NCI-H345 treated with DMSO at 0.1 percent for 48 hours (cell line): ENCODE measurements at regions not wholly inside any gene's neighbourhood (a gene's known extent, or its start where the extent isn't known, plus 50 kb on each side); places are given as distances from the start of the nearest gene placed in this dataset.

Source experiments
- DNase-seq: peaks from one replicate; lab custom pipeline; 2025; ENCODE audit not compliant: unreplicated experiment; lab: John Stamatoyannopoulos, UW

GRCh38 chr10:53025172-53025711 lies 252.7 kb upstream of the MBL2 start:
- no peak for DNase-seq

DNA sequence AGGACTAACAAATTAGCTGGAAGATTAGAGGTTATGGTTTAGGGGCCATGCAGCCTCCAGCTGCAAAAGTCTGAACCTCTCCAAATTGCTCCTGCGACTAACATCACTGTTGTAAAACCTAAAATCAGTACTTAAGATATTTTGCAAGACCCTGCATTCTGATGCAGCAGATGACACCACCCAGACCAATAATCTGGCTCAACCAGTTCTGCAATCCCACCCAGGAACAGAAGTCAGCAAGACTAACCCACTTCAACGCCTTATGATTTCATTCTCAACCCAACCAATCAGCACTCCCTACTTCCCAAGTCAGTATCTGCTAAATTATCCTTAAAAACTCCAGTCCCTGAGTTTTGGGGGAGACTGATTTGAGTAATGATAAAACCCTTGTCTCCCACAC lies 250.8 kb upstream of the MBL2 start:
- DNase-seq: no peak

DNA sequence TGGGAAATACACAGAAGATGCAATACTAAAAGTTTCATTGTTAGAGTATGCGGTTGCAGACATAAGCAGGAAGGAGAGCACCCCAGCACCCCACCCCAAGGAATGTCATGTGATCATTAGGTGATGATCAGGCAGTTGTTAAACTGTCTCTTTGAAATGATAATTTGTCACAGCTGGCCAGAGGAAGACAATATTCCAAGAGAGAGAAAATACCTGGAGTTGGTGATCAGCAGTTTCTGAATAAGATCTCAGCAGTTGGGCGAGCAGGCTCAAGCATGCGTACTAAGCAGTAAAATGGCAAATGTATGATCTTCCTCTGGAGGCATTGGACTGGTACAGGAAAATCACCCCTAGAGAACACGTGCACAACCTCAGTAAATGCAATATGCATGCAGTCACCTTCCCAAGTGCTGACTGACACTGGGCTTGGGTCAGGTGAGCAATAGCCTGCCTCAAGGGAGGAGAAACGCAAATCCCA lies 250.1 kb upstream of the MBL2 start:
- DNase-seq: no peak

DNA sequence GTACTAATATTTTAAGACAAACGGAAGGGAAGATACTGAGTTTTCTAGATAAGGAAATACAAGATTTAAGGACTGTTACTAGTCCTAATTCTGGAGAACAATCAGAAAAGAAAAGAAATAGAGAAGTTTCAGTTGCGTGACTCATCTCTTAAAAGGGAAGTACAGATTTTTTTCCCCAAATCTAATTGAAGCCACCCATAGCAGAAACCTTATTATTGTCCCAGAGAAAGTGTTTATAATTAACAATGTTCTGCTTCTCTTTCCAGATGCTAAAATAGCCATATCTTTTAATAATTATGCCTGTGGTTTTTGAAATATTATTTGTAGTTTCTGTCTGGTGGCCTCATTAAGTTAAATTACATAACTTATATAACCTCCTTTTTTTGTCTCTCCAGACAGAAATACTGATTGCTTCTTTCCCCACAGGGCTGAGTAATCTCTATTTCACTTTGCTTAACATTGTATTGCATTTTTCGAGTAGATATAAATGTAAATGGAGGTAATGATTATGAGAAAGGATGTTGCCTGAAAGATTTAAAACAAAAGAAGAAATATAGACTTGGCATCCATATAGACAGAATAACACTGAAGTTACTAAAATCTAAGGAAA lies 240.7 kb upstream of the MBL2 start:
- no peak for DNase-seq

DNA sequence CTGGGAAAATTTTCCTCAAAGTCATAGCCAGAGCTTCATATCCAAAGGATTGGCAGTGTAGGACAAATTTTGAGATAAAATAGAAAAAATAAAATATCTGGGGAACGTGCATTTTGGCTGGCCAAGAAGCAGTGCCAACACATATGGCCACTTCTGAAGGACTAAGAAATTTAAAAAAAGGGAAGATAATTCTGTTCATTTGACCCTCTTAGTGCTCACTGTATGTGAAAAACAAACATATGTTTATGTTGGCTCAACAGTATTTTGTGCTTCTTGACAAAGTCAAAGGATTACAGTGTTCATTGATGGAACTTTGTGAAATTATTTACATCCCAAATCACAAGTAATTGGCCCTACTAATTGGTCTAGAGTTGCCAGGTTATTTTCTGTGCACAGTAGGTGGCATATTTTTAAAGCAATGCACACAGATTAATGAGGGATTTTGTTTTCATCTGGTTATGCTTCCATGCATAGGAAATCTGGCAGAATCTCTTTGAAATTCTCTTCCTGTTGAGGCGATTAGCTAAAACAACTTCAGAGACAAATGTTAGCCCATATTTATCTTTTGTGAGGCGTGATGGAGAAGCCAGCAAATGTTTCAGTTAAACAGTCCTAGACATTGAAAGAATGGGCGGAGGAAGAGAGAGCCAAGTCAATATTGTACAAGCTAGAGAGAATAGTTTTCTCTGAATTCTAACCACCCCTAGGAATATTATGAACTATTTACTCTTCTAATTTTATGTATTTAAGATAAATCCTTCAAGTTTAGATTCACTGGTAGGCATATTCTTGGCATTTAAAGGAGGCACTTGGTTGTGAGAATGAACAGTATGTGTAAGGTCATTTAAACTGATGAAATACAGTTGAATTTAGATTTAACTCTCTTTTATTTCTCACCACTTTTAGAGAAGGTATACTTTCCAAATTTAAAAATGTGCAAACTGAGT lies 237.7 kb upstream of the MBL2 start:
- no peak for DNase-seq

- DNase-seq: no peak
Measured at GRCh38 chr10:53007527-53007842, 234.9 kb upstream of the MBL2 start.

GRCh38 chr10:53006663-53007526 lies 234.3 kb upstream of the MBL2 start:
- no peak for DNase-seq

DNA sequence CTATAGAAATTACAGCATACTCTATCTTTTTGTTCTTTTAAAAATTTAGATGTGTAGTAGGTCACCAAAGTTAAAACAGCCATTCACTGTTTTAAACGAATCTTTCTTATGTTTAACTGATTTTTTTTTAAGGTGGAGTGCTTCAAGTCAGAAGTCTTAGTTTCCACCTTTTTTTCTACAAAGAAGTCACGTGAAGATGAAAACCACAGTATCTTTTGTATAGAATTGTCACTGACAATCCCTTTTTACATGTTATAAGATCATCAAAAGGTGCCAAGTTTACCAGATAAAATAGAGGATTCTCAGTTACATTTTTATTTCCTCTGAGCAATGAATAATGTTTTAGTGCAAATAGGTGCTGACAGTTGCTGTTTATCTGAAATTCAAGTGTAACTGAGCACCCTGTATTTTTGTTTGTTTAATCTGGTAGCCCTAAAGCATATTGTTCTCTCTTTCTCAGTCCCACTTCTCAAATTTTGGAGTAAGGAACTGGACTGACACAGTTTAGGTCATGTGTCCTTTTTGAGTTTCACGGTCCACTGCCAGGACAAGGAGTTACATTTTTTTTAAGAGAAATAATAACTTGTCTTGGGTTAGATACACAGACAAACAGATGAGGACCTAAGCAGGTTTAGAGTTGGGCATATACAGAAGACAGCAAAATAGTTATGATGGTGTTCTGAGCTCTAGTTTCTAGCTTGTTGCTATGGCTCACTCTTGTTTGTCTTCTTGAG lies 233.2 kb upstream of the MBL2 start:
- DNase-seq: peak; percentile 21

DNA sequence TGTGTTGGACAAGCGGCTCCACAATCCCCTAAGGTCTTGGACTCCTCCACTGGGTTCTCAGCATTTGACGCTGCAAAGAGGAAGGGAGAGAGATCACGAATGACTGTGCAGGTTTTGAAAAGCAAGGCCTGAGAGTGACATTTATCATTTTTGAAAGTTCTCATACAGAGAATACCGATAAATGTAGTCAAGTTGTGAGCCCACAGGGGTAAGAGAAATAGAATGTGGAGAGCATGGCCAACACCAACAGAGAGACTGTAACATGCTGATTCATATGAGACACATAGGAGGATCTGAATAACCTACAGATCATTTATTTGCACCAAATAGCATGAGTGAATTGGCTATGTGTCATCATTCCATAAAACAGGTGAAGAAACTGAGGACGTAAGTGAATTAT lies 230.5 kb upstream of the MBL2 start:
- no peak for DNase-seq

DNA sequence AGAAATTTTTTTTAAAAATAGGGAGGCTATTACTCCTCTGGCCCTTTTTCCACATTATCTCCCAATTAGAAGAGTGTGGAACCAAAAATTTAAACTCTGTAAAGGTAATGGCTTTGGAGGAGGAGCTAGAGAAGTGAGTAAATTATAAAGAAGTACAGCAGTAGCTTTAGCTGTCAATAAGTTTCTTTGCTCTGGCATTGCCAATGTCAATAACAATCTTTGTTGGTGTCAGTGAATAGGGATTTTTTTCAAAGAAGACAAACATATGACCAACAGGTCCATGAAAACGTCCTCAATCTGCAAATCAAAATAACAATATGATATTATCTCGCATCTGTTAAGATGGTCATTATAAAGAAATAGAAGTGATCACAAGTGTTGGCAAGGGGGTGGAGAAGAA lies 227.1 kb upstream of the MBL2 start:
- DNase-seq: no peak

- no peak for DNase-seq
Measured at GRCh38 chr10:52999258-52999657, 226.7 kb upstream of the MBL2 start.

DNA sequence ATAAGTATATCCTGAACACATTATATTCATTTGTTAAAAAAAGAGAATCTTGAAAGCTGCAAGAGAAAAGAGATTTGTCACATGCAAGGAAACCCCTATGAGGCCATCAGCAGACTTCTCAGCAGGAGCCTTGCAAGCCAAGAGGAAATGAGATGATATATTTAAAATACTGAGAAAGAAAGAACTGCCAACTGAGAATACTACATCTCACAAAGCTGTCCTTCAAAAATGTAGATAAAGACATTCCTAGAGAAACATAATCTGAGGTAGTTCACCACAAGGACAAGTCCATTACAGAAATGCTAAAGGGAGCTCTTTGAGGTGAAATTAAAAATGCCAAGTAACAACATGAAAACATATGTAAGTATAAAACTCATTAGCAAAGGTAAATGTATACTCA lies 224.4 kb upstream of the MBL2 start:
- no peak for DNase-seq

DNA sequence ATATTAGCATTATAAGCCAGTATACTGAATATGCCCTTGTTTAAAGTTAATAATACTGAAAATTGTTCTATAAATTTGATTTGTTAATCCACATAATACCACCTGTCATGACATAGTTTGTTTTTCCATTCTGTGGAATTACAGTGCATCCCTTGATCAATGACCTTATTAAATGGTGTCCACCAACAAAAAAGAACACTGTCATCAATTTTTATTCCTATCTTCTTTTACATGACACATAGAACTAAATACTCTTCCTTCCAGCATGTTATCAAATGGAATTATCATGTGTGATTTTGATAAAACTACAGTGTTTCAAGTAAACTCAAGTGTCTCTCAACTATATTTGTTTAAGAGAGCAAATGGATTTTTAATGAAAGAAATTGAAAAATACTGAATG lies 221.8 kb upstream of the MBL2 start:
- no peak for DNase-seq

- no peak for DNase-seq
Measured at GRCh38 chr10:52993109-52993508, 220.5 kb upstream of the MBL2 start.

- no peak for DNase-seq
Measured at GRCh38 chr10:52992567-52992966, 220.0 kb upstream of the MBL2 start.

- no peak for DNase-seq
Measured at GRCh38 chr10:52988923-52989322, 216.3 kb upstream of the MBL2 start.

- DNase-seq: no peak
Measured at GRCh38 chr10:52986125-52986524, 213.5 kb upstream of the MBL2 start.

DNA sequence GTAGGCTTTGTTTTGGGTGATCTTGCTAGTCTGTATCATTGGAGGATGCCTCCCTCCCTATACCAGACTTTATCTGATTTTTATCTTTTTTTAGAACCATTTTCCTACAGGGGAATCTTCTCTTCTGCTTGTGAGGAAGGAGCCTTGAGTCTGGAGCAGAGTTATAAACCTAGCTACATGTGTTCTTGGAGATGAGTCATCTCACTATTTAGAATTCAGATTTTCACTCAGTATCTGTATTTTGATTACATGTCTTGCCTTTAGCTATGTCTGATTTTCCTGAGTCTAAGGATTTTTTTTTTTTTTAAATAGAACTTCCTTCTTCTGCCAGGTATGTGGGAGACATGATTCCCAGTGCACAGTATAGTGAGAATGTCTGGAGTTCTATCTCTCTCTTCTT lies 211.6 kb upstream of the MBL2 start:
- no peak for DNase-seq

DNA sequence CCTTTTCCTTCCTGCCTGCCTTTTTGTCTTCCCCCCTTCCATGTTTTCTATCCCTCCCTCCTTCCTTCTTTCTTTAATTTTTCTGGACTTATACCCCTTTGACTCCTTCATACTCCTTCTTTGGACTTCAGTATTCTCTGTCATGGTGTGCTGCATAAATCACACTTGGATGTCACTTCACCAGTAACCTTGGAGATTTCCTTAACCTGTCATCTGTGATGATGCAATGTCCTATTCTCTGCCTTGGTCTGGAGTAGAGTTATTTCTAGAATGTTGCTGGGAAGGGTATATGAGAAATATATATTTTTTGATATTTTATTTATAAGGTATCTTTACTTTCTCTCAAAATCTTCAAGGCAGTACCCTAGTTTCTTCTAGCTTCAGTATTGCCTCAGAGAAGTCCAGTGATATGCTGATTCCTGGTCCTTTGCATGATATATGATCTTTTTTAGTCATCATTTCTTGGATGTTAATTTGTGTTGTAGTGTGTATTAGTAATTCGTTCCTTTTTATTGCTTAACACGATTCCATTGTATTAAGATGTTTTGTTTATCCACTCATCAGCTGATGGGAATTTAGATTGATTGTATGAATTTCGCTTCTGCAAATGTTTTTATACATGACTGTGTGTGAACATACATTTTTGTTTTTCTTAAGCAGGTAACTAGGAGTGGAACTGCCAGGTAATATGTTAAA lies 206.9 kb upstream of the MBL2 start:
- no peak for DNase-seq

GRCh38 chr10:52977581-52977980 lies 205.0 kb upstream of the MBL2 start:
- no peak for DNase-seq
